ENCODE measurements at regions not wholly inside any gene's neighbourhood (a gene's known extent, or its start where the extent isn't known, plus 50 kb on each side); places are given as distances from the start of the nearest gene placed in this dataset.
"Not testable (repeated sequence)": the region's sequence is repeated elsewhere in the genome, so short reads cannot be mapped to it uniquely, and the experiment has no call there.

- DNase-seq: not testable (repeated sequence)
Measured at GRCh38 chrX:40362291-40362690, 218.5 kb upstream of the ATP6AP2 start.

DNA sequence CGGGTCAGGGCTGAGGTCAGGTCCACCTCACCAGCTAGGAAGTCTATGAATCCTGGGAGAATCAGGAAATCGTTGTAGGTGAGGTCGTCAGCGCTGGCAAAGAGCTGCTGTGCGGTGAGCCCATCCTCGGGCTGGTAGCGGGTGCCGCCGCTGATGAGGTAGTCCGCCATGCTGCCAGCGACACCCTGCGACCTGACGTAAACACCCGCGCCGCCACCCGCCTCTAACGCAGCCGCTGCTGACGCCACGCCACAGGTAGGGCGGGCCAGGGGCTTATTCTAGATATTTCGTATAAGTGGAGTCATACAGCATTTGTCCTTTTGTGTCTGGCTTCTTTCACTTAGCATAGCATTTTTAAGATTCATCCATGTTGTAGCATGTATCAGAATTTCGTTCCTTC lies 220.2 kb upstream of the ATP6AP2 start:
- no peak for DNase-seq

GRCh38 chrX:40359593-40359992 lies 221.2 kb upstream of the ATP6AP2 start:
- DNase-seq: no peak

GRCh38 chrX:40358994-40359393 lies 221.8 kb upstream of the ATP6AP2 start:
- no peak for DNase-seq

- no peak for DNase-seq
Measured at GRCh38 chrX:40349251-40349650, 231.5 kb upstream of the ATP6AP2 start.

DNA sequence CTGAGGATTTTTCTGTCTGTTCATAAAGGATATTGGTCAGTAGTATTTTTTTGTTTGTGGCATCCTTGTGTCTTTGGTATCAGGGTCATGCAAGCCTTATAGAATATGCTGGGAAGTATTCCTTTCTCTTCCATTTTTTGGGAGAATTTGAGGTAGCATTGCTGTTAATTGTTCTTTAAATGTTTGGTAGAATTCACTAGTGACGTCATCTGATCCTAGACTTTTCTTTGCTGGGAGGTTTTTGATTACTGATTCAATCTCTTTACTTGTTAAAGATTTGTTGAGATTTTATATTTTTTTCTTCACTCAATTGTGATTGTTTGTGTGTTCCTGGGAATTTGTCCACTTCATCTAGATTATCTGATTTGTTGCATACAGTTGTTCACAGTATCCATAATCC lies 234.4 kb upstream of the ATP6AP2 start:
- DNase-seq: no peak

- DNase-seq: no peak
Measured at GRCh38 chrX:40343319-40343718, 237.5 kb upstream of the ATP6AP2 start.

- DNase-seq: no peak
Measured at GRCh38 chrX:40340116-40340515, 240.7 kb upstream of the ATP6AP2 start.

GRCh38 chrX:40333344-40333743 lies 235.6 kb upstream of the BCOR start:
- DNase-seq: no peak

DNA sequence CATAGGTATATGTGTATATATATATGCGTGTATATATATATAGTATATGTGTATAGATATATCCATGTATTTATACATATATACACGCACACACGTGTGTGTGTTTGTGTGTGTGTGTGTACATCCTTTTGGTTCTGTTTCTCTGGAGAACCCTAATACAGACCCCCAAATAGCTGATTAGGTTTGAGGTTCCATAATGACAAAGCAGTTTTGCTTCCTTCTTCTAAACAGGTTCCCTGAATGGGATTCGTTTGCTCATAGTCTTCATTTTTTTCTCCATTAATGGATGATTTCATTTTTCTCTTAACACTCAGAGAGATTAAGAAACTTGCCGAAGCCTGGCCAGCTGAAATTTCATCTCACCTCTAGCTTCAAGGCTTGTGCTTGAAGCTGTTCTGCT lies 234.0 kb upstream of the BCOR start:
- DNase-seq: no peak

- DNase-seq: no peak
Measured at GRCh38 chrX:40331353-40331752, 233.6 kb upstream of the BCOR start.

GRCh38 chrX:40329616-40330015 lies 231.9 kb upstream of the BCOR start:
- no peak for DNase-seq

- no peak for DNase-seq
Measured at GRCh38 chrX:40327085-40327484, 229.3 kb upstream of the BCOR start.

- no peak for DNase-seq
Measured at GRCh38 chrX:40326186-40326965, 228.6 kb upstream of the BCOR start.

- DNase-seq: no peak
Measured at GRCh38 chrX:40325161-40325560, 227.4 kb upstream of the BCOR start.

DNA sequence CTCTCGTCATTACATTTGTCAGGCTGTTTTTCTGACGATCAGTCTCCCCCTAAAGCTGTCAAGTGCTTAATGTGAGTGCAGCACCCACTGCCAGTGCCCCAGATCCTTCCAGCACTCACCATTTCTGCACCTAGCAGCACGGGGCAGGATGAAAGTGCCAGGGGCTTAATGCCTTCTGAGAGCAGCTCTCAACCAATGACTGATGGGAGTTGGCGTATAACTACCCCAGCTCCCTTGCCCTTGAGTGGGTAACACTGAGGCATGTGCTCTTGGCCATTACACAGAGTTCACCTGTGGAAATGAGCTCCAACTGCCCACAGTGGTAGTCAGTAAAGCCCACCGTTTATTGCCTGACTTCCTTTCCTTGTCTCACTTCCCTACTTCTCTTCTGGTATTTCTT lies 226.2 kb upstream of the BCOR start:
- DNase-seq: no peak

- DNase-seq: no peak
Measured at GRCh38 chrX:40320819-40321218, 223.1 kb upstream of the BCOR start.

- no peak for DNase-seq
Measured at GRCh38 chrX:40318801-40319200, 221.0 kb upstream of the BCOR start.

DNA sequence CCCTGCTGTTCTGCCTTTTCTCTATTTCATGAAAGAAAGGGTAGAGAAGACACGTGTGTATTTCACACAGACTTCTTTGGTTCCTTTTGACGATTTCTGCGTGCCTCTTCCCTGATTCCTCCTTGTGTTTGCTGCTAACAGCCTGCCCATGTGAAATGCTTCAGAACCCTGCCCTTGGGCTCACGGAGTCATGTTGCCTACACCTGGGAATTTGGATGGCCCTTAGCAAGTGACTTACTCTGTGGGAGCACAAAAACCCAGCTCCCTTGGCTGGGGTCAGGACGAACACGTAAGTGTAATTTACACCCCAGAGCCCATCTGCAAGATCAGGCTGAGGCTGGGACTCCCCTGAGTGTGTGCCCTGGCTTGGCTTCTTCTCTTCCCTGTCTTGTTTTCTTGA lies 220.3 kb upstream of the BCOR start:
- DNase-seq: no peak

GRCh38 chrX:40316502-40316901 lies 218.7 kb upstream of the BCOR start:
- DNase-seq: no peak

DNA sequence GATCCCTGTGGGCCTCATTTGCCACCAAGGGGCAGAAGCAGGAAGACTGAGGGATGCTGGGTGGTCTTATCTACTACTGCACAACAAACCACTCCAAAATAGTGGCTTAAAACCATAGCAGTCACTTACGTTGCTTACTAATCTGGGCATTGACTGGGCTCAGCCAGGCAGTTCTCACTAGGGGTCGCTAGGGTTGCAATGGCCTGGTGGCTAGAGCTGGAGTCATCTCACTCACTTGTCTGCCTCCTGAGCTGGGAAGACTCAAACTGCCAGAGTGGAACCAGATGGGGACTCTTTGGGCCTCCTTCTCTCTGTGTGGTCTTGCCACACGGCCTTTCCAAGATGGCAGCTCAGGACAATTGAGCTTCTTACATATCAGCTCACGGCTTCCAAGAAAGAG lies 216.3 kb upstream of the BCOR start:
- DNase-seq: no peak

DNA sequence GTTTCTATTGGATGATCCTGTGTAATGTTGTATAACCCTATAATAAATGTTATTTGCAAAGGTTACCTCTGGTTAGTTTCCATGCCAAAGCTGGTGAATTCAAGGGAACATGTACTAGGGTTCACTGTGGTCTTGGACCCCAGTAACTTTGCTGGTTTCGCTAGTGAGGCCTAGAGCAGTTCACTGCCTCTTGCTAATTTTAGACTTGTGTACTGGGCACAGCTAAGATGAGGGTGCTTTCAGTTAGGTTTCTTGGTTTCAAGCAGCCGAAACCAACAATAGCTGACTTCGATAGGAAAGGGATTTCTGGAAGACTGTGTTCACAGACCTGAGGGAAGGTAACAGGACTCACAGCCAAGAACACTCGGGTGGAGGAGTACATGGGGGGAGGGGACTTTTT lies 215.5 kb upstream of the BCOR start:
- DNase-seq: no peak

DNA sequence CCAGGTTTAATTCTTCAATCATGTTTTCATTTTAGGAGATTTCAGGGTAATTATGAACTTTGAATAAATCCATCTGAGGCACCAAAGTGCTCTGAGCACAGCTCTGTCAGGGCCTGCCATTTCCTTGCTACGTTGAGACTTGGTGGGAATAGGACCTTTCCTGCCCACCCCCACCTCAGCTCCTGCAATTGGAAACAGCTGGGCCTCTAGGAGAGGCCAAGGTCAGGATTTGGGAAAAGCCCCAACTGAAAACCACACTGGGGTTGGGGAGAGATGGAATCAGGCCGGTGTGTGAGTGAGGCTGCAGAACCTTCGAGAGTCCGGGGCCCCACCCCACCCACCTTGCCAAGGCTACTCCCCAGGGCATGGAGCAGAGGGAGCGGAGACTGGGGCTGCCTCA lies 212.7 kb upstream of the BCOR start:
- DNase-seq: no peak

- no peak for DNase-seq
Measured at GRCh38 chrX:40310016-40310415, 212.3 kb upstream of the BCOR start.

GRCh38 chrX:40307871-40308270 lies 210.1 kb upstream of the BCOR start:
- DNase-seq: no peak
